Prostate gland (tissue), 2 donors: ENCODE measurements at regions not wholly inside any gene's neighbourhood (a gene's known extent, or its start where the extent isn't known, plus 50 kb on each side); places are given as distances from the start of the nearest gene placed in this dataset.

ENCODE experiments used
- DNase-seq: peaks from one replicate; pipeline ENCODE4 v3.0.0-alpha.2; 2019; ENCODE audit warnings: low spot score
- H3K27ac ChIP-seq, 2 donors: fragments of 200-600 bp; sonication (generic); 2 replicates each; pipeline ENCODE4 v1.5.1; 2017 to 2019
- H3K27me3 ChIP-seq: fragments of 200-600 bp; sonication (generic); replicated peaks from 2 replicates; pipeline ENCODE4 v1.5.1; 2019; ENCODE audit not compliant: insufficient read depth
- H3K36me3 ChIP-seq, 2 donors: fragments of 200-600 bp; sonication (generic); 1 replicate in 1 of 2; 2 replicates in 1 of 2; pipeline versions ENCODE4 v1.5.1 to v1.8.1; 2017 to 2019
- H3K4me1 ChIP-seq: fragments of 200-600 bp; sonication (generic); replicated peaks from 2 replicates; pipeline ENCODE4 v1.5.1; 2019
- H3K4me3 ChIP-seq, 2 donors: fragments of 200-600 bp; sonication (generic); 2 replicates each; pipeline ENCODE4 v1.5.1; 2017 to 2019
- H3K9me3 ChIP-seq: fragments of 200-600 bp; sonication (generic); 2 replicates; pipeline ENCODE4 v1.5.1; 2017
- CTCF ChIP-seq, 4 experiments: fragments of 200-600 bp in 2 of 4; fragments of 450-650 bp in 2 of 4; sonication (generic) in 2 of 4; IDR thresholded peaks; 1 replicate in 3 of 4; 2 replicates in 1 of 4; pipeline ENCODE4 v1.5.1; 2016 to 2019; ENCODE audit warnings: antibody characterized with exemption in 4 of 4, mild to moderate bottlenecking in 2 of 4, moderate library complexity in 2 of 4
- POLR2A ChIP-seq: fragments of 450-650 bp; IDR thresholded peaks from one replicate; pipeline ENCODE4 v1.6.1; 2016; ENCODE audit warnings: antibody characterized with exemption, mild to moderate bottlenecking
- POLR2AphosphoS5 ChIP-seq: sonication (generic); formaldehyde crosslinking; IDR thresholded peaks from one replicate; pipeline ENCODE4 v1.6.1; 2017; ENCODE audit warnings: antibody characterized with exemption
- WGBS: methylation state at CpG from one replicate; pipeline ENCODE4 v1.1.5; 2018; 5-methylcytosine and 5-hydroxymethylcytosine counted together
- intact Hi-C: fragments of 100-400 bp; cut with DNase I; formaldehyde crosslinking; loops from one replicate; pipeline ENCODE4 v1.14.2; 2022

DNA sequence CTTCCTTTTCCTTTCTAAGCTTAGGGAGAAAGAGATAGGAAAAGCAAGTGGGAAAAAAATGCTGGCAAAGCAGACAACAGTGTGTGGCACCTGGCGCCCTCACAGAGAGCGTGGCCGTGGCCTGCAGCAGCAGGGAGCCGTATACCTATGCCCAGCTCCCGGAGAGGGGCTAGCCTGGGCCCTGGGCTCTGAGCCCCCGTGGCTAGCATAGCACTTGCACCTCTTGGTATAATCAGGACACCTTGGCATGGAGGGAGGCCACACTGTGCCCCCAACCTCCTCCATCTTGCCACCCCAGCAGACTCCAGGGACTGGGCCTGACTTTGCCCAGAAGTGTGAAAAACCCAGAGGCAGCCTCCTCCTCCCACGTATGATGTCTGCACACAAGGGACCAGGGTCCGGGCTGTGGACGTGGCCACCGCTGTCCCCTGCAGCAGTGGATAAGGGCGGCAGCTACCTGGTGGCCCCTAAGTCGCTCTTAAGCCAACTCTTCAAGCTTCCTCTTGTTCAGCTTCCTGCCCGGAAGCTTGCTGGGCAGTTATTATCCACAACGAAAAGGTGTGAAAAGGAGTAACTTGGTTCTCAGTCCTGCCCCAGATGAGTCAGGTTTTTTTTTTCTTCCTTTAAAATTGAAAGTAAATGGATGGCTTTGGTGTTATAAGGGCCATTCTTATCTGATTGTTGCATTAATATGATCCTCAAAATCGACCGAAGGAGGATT lies 249.1 kb upstream of the PITRM1 start:
- no peak for DNase-seq
- no peak overlapping the region for H3K4me3 ChIP-seq
- no peaks in the 10 kb centered on the region for H3K36me3 ChIP-seq
- intact Hi-C loops = no loop called here
- H3K27me3 ChIP-seq = no peaks in the 10 kb centered on the region
- WGBS = 74% methylated on average over 16 of the region's 16 CpGs
- no peak overlapping the region for H3K27ac ChIP-seq
- TF ChIP-seq CTCF (IDR thresholded peaks at IDR 0.05) (no peak), POLR2A (no peak), POLR2AphosphoS5 (no peak)
- no peaks in the 10 kb centered on the region for H3K4me1 ChIP-seq
- no peaks in the 10 kb centered on the region for H3K9me3 ChIP-seq

DNA sequence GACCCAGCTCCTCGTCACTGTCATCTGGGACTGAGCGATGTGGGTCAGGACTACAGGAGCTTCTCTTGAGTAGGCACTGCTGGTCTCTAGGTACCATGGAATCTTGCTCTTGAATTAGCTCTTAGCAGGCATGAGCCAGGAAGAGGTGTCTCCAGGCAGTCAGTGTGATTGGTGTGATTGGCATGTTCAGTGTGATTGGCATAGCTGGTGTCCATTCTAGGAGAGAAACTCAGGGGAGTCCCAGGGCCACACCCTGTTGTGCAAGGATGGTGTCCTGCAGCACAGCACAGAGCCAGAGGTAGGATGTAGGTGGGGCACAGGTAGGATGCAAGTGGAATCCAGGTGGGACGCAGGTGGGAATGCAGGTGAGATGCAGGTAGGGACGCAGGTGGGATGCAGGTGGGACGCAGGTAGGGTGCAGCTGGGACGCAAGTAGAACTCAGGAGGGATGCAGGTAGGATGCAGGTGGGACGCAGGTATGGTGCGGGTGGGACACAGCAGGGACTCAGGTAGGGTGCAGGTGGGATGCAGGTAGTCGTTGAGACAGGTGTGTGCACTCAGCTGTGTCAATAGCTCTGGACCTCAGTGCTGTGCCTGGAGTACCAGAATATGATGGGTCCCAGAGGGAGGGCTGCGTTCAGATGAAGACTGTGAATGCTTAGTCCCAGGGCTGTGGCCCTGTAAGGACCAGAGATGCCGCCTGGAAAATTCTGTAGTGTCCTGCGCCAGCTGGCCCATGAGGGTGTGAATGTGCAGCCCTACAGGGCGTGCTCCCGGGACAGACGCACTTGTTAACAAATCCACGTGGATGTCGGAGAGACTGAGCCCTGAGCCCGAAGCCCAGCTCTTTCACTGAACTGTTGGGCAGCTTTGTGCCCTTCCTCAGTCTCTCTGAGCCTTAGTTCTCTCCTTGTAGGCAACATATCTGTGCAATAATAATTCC lies 248.2 kb upstream of the PITRM1 start:
- TF ChIP-seq CTCF (IDR thresholded peaks at IDR 0.05) (no peak), POLR2AphosphoS5 (no peak), POLR2A (no peak)

GRCh38 chr10:3419719-3420495 lies 247.3 kb upstream of the PITRM1 start:
- 81% methylated on average over 12 of the region's 12 CpGs for WGBS
- intact Hi-C loops = no loop called here
- H3K4me1 ChIP-seq = no peaks in the 10 kb centered on the region
- no peaks in the 10 kb centered on the region for H3K9me3 ChIP-seq
- TF ChIP-seq POLR2A = no peak
- TF ChIP-seq CTCF (IDR thresholded peaks at IDR 0.05) = no peak
- TF ChIP-seq POLR2AphosphoS5 = no peak
- no peaks in the 10 kb centered on the region for H3K36me3 ChIP-seq
- no peak for DNase-seq
- H3K4me3 ChIP-seq = no peak overlapping the region
- H3K27ac ChIP-seq = no peak overlapping the region
- no peaks in the 10 kb centered on the region for H3K27me3 ChIP-seq

More for the DNA sequence above, 248.2 kb upstream of the PITRM1 start:
- Histone ChIP-seq H3K4me1 (no peaks in the 10 kb centered on the region), H3K9me3 (no peaks in the 10 kb centered on the region), H3K4me3 (no peak overlapping the region), H3K27me3 (no peaks in the 10 kb centered on the region), H3K36me3 (no peaks in the 10 kb centered on the region), H3K27ac (no peak overlapping the region)
- 92% methylated on average over 18 of the region's 18 CpGs for WGBS
- DNase-seq = no peak
- intact Hi-C loops = no loop called here

DNA sequence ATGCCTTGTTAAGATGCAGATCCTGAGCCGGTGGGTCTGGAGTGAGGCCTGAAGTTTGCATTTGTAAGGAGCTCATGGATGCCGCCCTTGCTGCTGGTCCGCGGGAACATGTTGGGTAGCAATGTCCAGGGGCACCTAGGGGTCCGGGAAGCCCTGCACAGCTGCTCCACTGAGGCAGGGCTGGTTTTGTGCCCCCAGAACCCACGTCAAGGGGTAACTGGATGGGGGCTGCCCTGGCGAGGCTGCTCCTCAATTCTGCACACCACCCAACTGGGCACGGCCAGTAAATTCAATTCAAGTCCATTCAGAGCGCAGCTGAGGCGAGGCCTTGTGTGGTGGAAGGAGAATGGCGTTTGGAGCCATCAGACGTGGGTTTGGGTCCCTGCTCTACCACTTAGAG lies 246.3 kb upstream of the PITRM1 start:
- Histone ChIP-seq H3K27ac (no peak overlapping the region), H3K9me3 (no peaks in the 10 kb centered on the region), H3K4me3 (no peak overlapping the region), H3K4me1 (no peaks in the 10 kb centered on the region), H3K27me3 (no peaks in the 10 kb centered on the region), H3K36me3 (no peaks in the 10 kb centered on the region)
- DNase-seq = no peak
- no peak for TF ChIP-seq CTCF (IDR thresholded peaks at IDR 0.05)
- no peak for TF ChIP-seq POLR2AphosphoS5
- no peak for TF ChIP-seq POLR2A
- intact Hi-C loops = no loop called here
- WGBS = 75% methylated on average over 12 of the region's 12 CpGs
